Tibial nerve (tissue), 4 donors: ENCODE measurements at regions not wholly inside any gene's neighbourhood (a gene's known extent, or its start where the extent isn't known, plus 50 kb on each side); places are given as distances from the start of the nearest gene placed in this dataset.

Experiments
- DNase-seq, 2 donors: peaks; one replicate each; pipeline ENCODE4 v3.0.0-alpha.2; 2019; ENCODE audit warnings: low spot score in 2 of 2
- H3K27ac ChIP-seq, 4 donors: fragments of 200-600 bp; sonication (generic) in 3 of 4; one replicate each; pipeline ENCODE4 v1.5.1; 2017 to 2019; ENCODE audit warnings: mild to moderate bottlenecking in 1 of 4
- H3K27me3 ChIP-seq, 2 donors: fragments of 200-600 bp; sonication (generic) in 1 of 2; one replicate each; pipeline versions ENCODE4 v1.5.1 to v1.6.0; 2017 to 2019
- H3K36me3 ChIP-seq, 3 donors: fragments of 200-600 bp; sonication (generic); one replicate each; pipeline ENCODE4 v1.5.1; 2018 to 2019
- H3K4me1 ChIP-seq, 4 donors: fragments of 200-600 bp; sonication (generic) in 3 of 4; one replicate each; pipeline ENCODE4 v1.5.1; 2017 to 2019
- H3K4me3 ChIP-seq, 4 donors: fragments of 200-600 bp; sonication (generic) in 3 of 4; one replicate each; pipeline ENCODE4 v1.5.1; 2017 to 2019; ENCODE audit warnings: mild to moderate bottlenecking in 1 of 4, moderate library complexity in 1 of 4
- H3K9me3 ChIP-seq, 4 donors: fragments of 200-600 bp; sonication (generic) in 3 of 4; one replicate each; pipeline ENCODE4 v1.5.1; 2017 to 2019
- EP300 ChIP-seq, 2 donors: sonication (generic); formaldehyde crosslinking; IDR thresholded peaks; one replicate each; pipeline ENCODE4 v1.6.1; 2017; ENCODE audit warnings: antibody characterized with exemption in 2 of 2, mild to moderate bottlenecking in 1 of 2
- POLR2A ChIP-seq, 2 donors: fragments of 450-650 bp; IDR thresholded peaks; one replicate each; pipeline ENCODE4 v1.6.1; 2017; ENCODE audit warnings: antibody characterized with exemption in 2 of 2, mild to moderate bottlenecking in 2 of 2, moderate library complexity in 2 of 2
- WGBS, 2 donors: methylation state at CpG; one replicate each; pipeline ENCODE4 v1.1.5; 2018; 5-methylcytosine and 5-hydroxymethylcytosine counted together
- TF ChIP-seq, protein P1 (sequence below), 5 experiments: fragments of 200-600 bp in 3 of 5; fragments of 450-650 bp in 2 of 5; sonication (generic) in 3 of 5; IDR thresholded peaks; one replicate each; pipeline ENCODE4 v1.5.1; 2016 to 2019; ENCODE audit warnings: antibody characterized with exemption in 5 of 5, mild to moderate bottlenecking in 3 of 5, moderate library complexity in 2 of 5

GRCh38 chr17:68792873-68793272 is 162.3 kb downstream of the ABCA8 start:
- DNase-seq: no peak
- Histone ChIP-seq H3K27me3 (no peaks in the 10 kb centered on the region), H3K36me3 (no peaks in the 10 kb centered on the region), H3K9me3 (no peaks in the 10 kb centered on the region), H3K4me1 (peaks cover 3 to 66% (median 42%) of the 10 kb centered on the region in 4 donors), H3K4me3 (no peak overlapping the region), H3K27ac (peak overlapping the region; percentile 75 to 92 (median 86))
- TF ChIP-seq EP300 (IDR thresholded peaks at IDR 0.05) (no peak), POLR2A (IDR thresholded peaks at IDR 0.05) (no peak)
- TF ChIP-seq, protein P1, sequence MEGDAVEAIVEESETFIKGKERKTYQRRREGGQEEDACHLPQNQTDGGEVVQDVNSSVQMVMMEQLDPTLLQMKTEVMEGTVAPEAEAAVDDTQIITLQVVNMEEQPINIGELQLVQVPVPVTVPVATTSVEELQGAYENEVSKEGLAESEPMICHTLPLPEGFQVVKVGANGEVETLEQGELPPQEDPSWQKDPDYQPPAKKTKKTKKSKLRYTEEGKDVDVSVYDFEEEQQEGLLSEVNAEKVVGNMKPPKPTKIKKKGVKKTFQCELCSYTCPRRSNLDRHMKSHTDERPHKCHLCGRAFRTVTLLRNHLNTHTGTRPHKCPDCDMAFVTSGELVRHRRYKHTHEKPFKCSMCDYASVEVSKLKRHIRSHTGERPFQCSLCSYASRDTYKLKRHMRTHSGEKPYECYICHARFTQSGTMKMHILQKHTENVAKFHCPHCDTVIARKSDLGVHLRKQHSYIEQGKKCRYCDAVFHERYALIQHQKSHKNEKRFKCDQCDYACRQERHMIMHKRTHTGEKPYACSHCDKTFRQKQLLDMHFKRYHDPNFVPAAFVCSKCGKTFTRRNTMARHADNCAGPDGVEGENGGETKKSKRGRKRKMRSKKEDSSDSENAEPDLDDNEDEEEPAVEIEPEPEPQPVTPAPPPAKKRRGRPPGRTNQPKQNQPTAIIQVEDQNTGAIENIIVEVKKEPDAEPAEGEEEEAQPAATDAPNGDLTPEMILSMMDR (IDR thresholded peaks at IDR 0.05): no peak
- WGBS, 2 donors: 28 to 36% methylated on average over 2 of the region's 2 CpGs

- DNase-seq: no peak
- TF ChIP-seq EP300 (IDR thresholded peaks at IDR 0.05) (peak; percentile 39 to 91), POLR2A (IDR thresholded peaks at IDR 0.05) (no peak)
- TF ChIP-seq, protein P1 (IDR thresholded peaks at IDR 0.05): peak in 1 of 5 experiments; percentile 9
- Histone ChIP-seq H3K9me3 (no peaks in the 10 kb centered on the region), H3K4me1 (peaks cover 3 to 66% (median 42%) of the 10 kb centered on the region in 4 donors), H3K27me3 (no peaks in the 10 kb centered on the region), H3K4me3 (no peak overlapping the region), H3K36me3 (no peaks in the 10 kb centered on the region), H3K27ac (peak overlapping the region; percentile 75 to 92 (median 86))
- WGBS, 2 donors: 11 to 19% methylated on average over 3 of the region's 3 CpGs
Observed at GRCh38 chr17:68792042-68792685, 163.0 kb downstream of the ABCA8 start.

GRCh38 chr17:68790931-68791330 is 164.3 kb downstream of the ABCA8 start:
- no peaks in the 10 kb centered on the region for H3K27me3 ChIP-seq
- H3K4me1 ChIP-seq: peaks cover 3 to 65% (median 43%) of the 10 kb centered on the region in 4 donors
- TF ChIP-seq, protein P1 (IDR thresholded peaks at IDR 0.05): no peak
- TF ChIP-seq POLR2A (IDR thresholded peaks at IDR 0.05) (no peak), EP300 (IDR thresholded peaks at IDR 0.05) (no peak)
- no peak overlapping the region for H3K4me3 ChIP-seq
- no peaks in the 10 kb centered on the region for H3K36me3 ChIP-seq
- WGBS, 2 donors: 32 to 33% methylated on average over 6 of the region's 6 CpGs
- DNase-seq: peak in 1 of 2 donors; percentile 39
- H3K9me3 ChIP-seq: no peaks in the 10 kb centered on the region
- H3K27ac ChIP-seq: peak overlapping the region; percentile 36 to 92 (median 86)

GRCh38 chr17:68790492-68790891 is 164.7 kb downstream of the ABCA8 start:
- no peak overlapping the region for H3K4me3 ChIP-seq
- 75 to 89% methylated on average over 3 of the region's 3 CpGs for WGBS, 2 donors
- peak overlapping the region; percentile 36 to 92 (median 86) for H3K27ac ChIP-seq
- no peak for DNase-seq
- H3K27me3 ChIP-seq: no peaks in the 10 kb centered on the region
- peaks cover 3 to 65% (median 45%) of the 10 kb centered on the region in 4 donors for H3K4me1 ChIP-seq
- H3K36me3 ChIP-seq: no peaks in the 10 kb centered on the region
- no peak for TF ChIP-seq POLR2A (IDR thresholded peaks at IDR 0.05)
- TF ChIP-seq EP300 (IDR thresholded peaks at IDR 0.05): no peak
- TF ChIP-seq, protein P1 (IDR thresholded peaks at IDR 0.05): no peak
- H3K9me3 ChIP-seq: no peaks in the 10 kb centered on the region

DNA sequence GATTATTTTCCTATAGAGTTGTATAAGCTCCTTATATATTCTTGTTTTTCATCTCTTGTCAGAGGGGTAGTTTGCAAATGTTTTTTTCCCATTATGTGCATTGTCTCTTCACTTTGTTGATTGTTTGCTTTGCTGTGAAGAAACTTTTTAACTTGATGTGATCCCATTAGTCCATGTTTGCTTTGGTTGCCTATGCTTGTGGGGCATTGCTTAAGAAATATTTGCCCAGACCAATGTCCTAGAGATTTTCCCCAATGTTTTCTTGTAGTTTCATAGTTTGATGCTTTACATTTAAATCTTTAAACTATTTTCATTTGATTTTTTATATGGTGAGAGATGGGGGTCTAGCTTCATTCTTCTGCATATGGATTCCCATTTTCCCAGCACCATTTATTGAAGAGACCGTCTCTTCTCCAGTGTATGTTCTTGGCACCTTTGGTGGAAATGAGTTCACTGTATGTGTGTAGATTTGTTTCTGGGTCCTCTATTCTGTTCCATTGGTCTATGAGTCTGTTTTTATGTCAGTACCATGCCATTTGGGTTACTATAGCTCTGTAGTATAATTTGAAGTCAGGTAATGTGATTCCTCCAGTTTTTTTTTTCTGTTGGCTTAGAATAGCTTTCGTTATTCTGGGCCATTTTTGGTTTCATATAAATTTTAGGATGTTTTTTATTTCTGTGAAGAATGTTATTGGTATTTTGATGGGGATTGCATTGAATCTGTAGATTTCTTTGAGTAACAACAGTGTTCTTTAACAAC is 165.8 kb downstream of the ABCA8 start:
- TF ChIP-seq, protein P1 (IDR thresholded peaks at IDR 0.05): no peak
- TF ChIP-seq EP300 (IDR thresholded peaks at IDR 0.05) (no peak), POLR2A (IDR thresholded peaks at IDR 0.05) (no peak)
- H3K36me3 ChIP-seq: no peaks in the 10 kb centered on the region
- no peaks in the 10 kb centered on the region for H3K9me3 ChIP-seq
- peak overlapping the region in 3 of 4 donors; percentile 82 to 92 (median 91) for H3K27ac ChIP-seq
- DNase-seq: no peak
- H3K4me1 ChIP-seq: peaks cover 0 to 59% (median 43%) of the 10 kb centered on the region in 4 donors
- H3K27me3 ChIP-seq: no peaks in the 10 kb centered on the region
- H3K4me3 ChIP-seq: no peak overlapping the region
- 95 to 99% methylated on average over 2 of the region's 2 CpGs for WGBS, 2 donors
